Omental fat pad (tissue), 3 donors: ENCODE measurements at regions not wholly inside any gene's neighbourhood (a gene's known extent, or its start where the extent isn't known, plus 50 kb on each side); places are given as distances from the start of the nearest gene placed in this dataset.

Source experiments
- ATAC-seq: fragments of 150-250 bp; one replicate; pipeline ENCODE4 v1.9.1; 2016; ENCODE audit warnings: mild to moderate bottlenecking, moderate library complexity; ENCODE audit not compliant: low FRiP score
- DNase-seq: peaks from one replicate; pipeline ENCODE4 v3.0.0-alpha.2; 2019; ENCODE audit warnings: low spot score
- CTCF ChIP-seq, 3 donors: fragments of 450-650 bp; IDR thresholded peaks; one replicate each; pipeline ENCODE4 v1.5.1; 2016 to 2017; ENCODE audit warnings: antibody characterized with exemption in 3 of 3, mild to moderate bottlenecking in 3 of 3, moderate library complexity in 2 of 3

- TF ChIP-seq CTCF (IDR thresholded peaks at IDR 0.05): no peak
- ATAC-seq: no peak
Measured at GRCh38 chr3:164883171-164883570, 195.1 kb downstream of the SI start.

GRCh38 chr3:164879201-164879600 is 199.1 kb downstream of the SI start:
- TF ChIP-seq CTCF (IDR thresholded peaks at IDR 0.05): no peak
- no peak for ATAC-seq
- no peak for DNase-seq

More at GRCh38 chr3:164883171-164883570, 195.1 kb downstream of the SI start:
- DNase-seq: no peak

GRCh38 chr3:164864454-164864853 is 213.8 kb downstream of the SI start:
- DNase-seq (no peak), ATAC-seq (no peak)
- no peak for TF ChIP-seq CTCF (IDR thresholded peaks at IDR 0.05)

GRCh38 chr3:164852866-164853265 is 225.4 kb downstream of the SI start:
- no peak for TF ChIP-seq CTCF (IDR thresholded peaks at IDR 0.05)
- no peak for DNase-seq

GRCh38 chr3:164851905-164852304 is 226.4 kb downstream of the SI start:
- DNase-seq (no peak), ATAC-seq (no peak)
- TF ChIP-seq CTCF (IDR thresholded peaks at IDR 0.05): no peak

More at GRCh38 chr3:164852866-164853265, 225.4 kb downstream of the SI start:
- ATAC-seq: no peak

GRCh38 chr3:164851204-164851603 is 227.1 kb downstream of the SI start:
- no peak for TF ChIP-seq CTCF (IDR thresholded peaks at IDR 0.05)
- DNase-seq (no peak), ATAC-seq (no peak)

- ATAC-seq: no peak
- TF ChIP-seq CTCF (IDR thresholded peaks at IDR 0.05): no peak
- no peak for DNase-seq
Measured at GRCh38 chr3:164848923-164849322, 229.4 kb downstream of the SI start.
